SK-N-SH treated with all-trans-retinoic acid at 6 μM for 48 hours (cell line): ENCODE measurements at regions not wholly inside any gene's neighbourhood (a gene's known extent, or its start where the extent isn't known, plus 50 kb on each side); places are given as distances from the start of the nearest gene placed in this dataset.

ENCODE experiments used
- ATAC-seq: fragments of 200-7000 bp; cut with Tn5 transposase; 3 replicates; pipeline ENCODE4 v1.9.1; 2020; ENCODE audit warnings: mild to moderate bottlenecking, moderate library complexity
- ARNTL ChIP-seq: fragments of 450-650 bp; formaldehyde crosslinking; IDR thresholded peaks from 2 replicates; pipeline ENCODE4 v1.5.0; 2020; ENCODE audit warnings: low read depth, mild to moderate bottlenecking, moderate library complexity, borderline replicate concordance
- BACH2 ChIP-seq: fragments of 250-450 bp; sonication (Bioruptor Pico); IDR thresholded peaks from 2 replicates; pipeline ENCODE4 v1.9.0; 2021; ENCODE audit warnings: mild to moderate bottlenecking, borderline replicate concordance
- CSDC2 ChIP-seq: fragments of 250-450 bp; sonication (Bioruptor Pico); IDR thresholded peaks from 2 replicates; pipeline ENCODE4 v1.5.0; 2020; ENCODE audit warnings: mild to moderate bottlenecking, moderate library complexity
- CSRNP3 ChIP-seq: fragments of 250-450 bp; sonication (Bioruptor Pico); IDR thresholded peaks from 2 replicates; pipeline ENCODE4 v1.5.1; 2021; ENCODE audit warnings: mild to moderate bottlenecking, moderate library complexity
- ISL1 ChIP-seq: fragments of 250-450 bp; sonication (Bioruptor Pico); IDR thresholded peaks from 2 replicates; pipeline ENCODE4 v2.1.2; 2022; ENCODE audit warnings: mild to moderate bottlenecking, moderate library complexity
- PATZ1 ChIP-seq: fragments of 250-450 bp; sonication (Bioruptor Pico); IDR thresholded peaks from 2 replicates; pipeline ENCODE4 v1.8.0; 2020; ENCODE audit warnings: mild to moderate bottlenecking, moderate library complexity, borderline replicate concordance
- PPARA ChIP-seq: fragments of 250-450 bp; sonication (Bioruptor Pico); IDR thresholded peaks from 2 replicates; pipeline ENCODE4 v1.5.0; 2020; ENCODE audit warnings: mild to moderate bottlenecking, borderline replicate concordance
- SNAI2 ChIP-seq: fragments of 250-450 bp; sonication (Bioruptor Pico); IDR thresholded peaks from 2 replicates; pipeline ENCODE4 v1.5.0; 2020; ENCODE audit warnings: mild to moderate bottlenecking, moderate library complexity
- TCF4 ChIP-seq: fragments of 250-450 bp; sonication (Bioruptor Pico); IDR thresholded peaks from 2 replicates; pipeline ENCODE4 v1.8.0; 2021; ENCODE audit warnings: mild to moderate bottlenecking, moderate library complexity, borderline replicate concordance
- TOX ChIP-seq: fragments of 250-450 bp; sonication (Bioruptor Pico); IDR thresholded peaks from 2 replicates; pipeline ENCODE4 v1.8.0; 2021; ENCODE audit warnings: mild to moderate bottlenecking, moderate library complexity, borderline replicate concordance
- ZC3H10 ChIP-seq: fragments of 250-450 bp; sonication (Bioruptor Pico); IDR thresholded peaks from 2 replicates; pipeline ENCODE4 v1.5.1; 2021; ENCODE audit warnings: mild to moderate bottlenecking, moderate library complexity
- ZFP30 ChIP-seq: fragments of 450-650 bp; formaldehyde crosslinking; IDR thresholded peaks from 2 replicates; pipeline ENCODE4 v1.5.0; 2022; ENCODE audit warnings: mild to moderate bottlenecking, moderate library complexity
- ZNF565 ChIP-seq: fragments of 450-650 bp; formaldehyde crosslinking; conservative IDR thresholded peaks from 2 replicates; pipeline ENCODE4 v1.5.0; 2020; ENCODE audit warnings: low read depth, mild to moderate bottlenecking, moderate library complexity
- ZNF8 ChIP-seq: fragments of 450-650 bp; formaldehyde crosslinking; IDR thresholded peaks from 2 replicates; pipeline ENCODE4 v1.5.0; 2020; ENCODE audit warnings: mild to moderate bottlenecking, moderate library complexity
- TF ChIP-seq, protein P1 (sequence below): fragments of 250-450 bp; sonication (Bioruptor Pico); IDR thresholded peaks from 2 replicates; pipeline ENCODE4 v1.5.1; 2020; ENCODE audit warnings: low read depth, mild to moderate bottlenecking, moderate library complexity
- TF ChIP-seq, protein P2 (sequence below): fragments of 250-450 bp; sonication (Bioruptor Pico); IDR thresholded peaks from 2 replicates; pipeline ENCODE4 v1.5.0; 2020; ENCODE audit warnings: mild to moderate bottlenecking, moderate library complexity
- TF ChIP-seq, protein P3 (sequence below): fragments of 250-450 bp; sonication (Bioruptor Pico); IDR thresholded peaks from 2 replicates; pipeline ENCODE4 v1.8.0; 2021; ENCODE audit warnings: low read depth, mild to moderate bottlenecking, moderate library complexity, borderline replicate concordance

- TF ChIP-seq ZNF565 (CRISPR knock-in tag) (no peak), ZFP30 (CRISPR knock-in tag) (no peak), SNAI2 (CRISPR knock-in tag) (no peak), CSRNP3 (CRISPR knock-in tag) (no peak), ISL1 (CRISPR knock-in tag) (no peak)
- TF ChIP-seq, protein P1, sequence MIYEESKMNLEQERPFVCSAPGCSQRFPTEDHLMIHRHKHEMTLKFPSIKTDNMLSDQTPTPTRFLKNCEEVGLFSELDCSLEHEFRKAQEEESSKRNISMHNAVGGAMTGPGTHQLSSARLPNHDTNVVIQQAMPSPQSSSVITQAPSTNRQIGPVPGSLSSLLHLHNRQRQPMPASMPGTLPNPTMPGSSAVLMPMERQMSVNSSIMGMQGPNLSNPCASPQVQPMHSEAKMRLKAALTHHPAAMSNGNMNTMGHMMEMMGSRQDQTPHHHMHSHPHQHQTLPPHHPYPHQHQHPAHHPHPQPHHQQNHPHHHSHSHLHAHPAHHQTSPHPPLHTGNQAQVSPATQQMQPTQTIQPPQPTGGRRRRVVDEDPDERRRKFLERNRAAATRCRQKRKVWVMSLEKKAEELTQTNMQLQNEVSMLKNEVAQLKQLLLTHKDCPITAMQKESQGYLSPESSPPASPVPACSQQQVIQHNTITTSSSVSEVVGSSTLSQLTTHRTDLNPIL (CRISPR knock-in tag), result no peak
- TF ChIP-seq, all 23 proteins: peak for 0
- no peak for ATAC-seq
These were observed 180.6 kb upstream of the GLI2 start for GRCh38 chr2:120555092-120555491.

DNA sequence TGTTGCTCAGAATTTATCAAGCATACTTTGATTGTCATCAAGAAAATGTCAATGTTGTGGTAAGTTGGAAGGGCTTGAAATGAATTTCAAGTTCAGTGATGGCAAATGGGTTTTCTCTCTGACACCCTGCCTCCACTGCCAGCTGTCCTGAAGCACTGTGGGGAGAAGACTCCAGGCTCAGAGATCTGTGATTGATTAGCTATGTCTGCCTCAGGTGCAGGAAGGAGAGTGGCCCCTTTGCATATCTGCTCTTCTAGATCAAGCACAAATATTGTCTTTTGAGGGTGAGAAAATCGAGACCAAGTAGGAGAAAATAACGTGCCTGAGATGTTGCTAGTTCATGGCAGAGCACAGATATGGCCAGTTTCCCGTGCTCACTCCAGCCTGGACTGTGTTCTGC lies 178.8 kb upstream of the GLI2 start:
- no peak for ATAC-seq
- no peak for TF ChIP-seq TCF4
- TF ChIP-seq ZNF8 (CRISPR knock-in tag), result no peak
- no peak for TF ChIP-seq ZNF565 (CRISPR knock-in tag)
- no peak for TF ChIP-seq ARNTL (CRISPR knock-in tag)
- TF ChIP-seq SNAI2 (CRISPR knock-in tag), result no peak
- TF ChIP-seq PPARA (CRISPR knock-in tag), result no peak

DNA sequence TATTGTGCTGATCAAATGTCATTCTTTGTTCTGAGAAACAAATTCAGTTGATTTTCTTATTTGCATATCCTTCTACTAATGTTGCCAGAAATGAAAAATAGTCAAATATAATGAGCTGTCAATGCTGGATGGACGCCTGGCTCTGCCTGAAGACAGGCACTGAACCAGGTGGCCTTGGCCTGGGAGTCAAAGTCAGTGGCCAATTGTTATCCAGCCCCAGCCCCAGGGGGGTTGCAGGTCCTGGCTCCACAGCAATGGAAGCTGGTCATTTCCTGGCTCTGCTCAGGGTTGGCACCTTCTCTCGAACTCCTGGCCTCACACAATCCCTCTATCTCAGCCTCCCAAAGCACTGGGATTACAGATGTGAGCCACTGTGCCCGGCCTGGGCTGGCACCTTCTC lies 176.8 kb upstream of the GLI2 start:
- TF ChIP-seq, protein P2, sequence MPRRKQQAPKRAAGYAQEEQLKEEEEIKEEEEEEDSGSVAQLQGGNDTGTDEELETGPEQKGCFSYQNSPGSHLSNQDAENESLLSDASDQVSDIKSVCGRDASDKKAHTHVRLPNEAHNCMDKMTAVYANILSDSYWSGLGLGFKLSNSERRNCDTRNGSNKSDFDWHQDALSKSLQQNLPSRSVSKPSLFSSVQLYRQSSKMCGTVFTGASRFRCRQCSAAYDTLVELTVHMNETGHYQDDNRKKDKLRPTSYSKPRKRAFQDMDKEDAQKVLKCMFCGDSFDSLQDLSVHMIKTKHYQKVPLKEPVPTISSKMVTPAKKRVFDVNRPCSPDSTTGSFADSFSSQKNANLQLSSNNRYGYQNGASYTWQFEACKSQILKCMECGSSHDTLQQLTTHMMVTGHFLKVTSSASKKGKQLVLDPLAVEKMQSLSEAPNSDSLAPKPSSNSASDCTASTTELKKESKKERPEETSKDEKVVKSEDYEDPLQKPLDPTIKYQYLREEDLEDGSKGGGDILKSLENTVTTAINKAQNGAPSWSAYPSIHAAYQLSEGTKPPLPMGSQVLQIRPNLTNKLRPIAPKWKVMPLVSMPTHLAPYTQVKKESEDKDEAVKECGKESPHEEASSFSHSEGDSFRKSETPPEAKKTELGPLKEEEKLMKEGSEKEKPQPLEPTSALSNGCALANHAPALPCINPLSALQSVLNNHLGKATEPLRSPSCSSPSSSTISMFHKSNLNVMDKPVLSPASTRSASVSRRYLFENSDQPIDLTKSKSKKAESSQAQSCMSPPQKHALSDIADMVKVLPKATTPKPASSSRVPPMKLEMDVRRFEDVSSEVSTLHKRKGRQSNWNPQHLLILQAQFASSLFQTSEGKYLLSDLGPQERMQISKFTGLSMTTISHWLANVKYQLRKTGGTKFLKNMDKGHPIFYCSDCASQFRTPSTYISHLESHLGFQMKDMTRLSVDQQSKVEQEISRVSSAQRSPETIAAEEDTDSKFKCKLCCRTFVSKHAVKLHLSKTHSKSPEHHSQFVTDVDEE (CRISPR knock-in tag), result no peak
- TF ChIP-seq, protein P1 (CRISPR knock-in tag), result no peak
- TF ChIP-seq ZNF565 (CRISPR knock-in tag), result no peak
- TF ChIP-seq CSRNP3 (CRISPR knock-in tag), result no peak
- TF ChIP-seq ZC3H10 (CRISPR knock-in tag), result no peak
- TF ChIP-seq, protein P3, sequence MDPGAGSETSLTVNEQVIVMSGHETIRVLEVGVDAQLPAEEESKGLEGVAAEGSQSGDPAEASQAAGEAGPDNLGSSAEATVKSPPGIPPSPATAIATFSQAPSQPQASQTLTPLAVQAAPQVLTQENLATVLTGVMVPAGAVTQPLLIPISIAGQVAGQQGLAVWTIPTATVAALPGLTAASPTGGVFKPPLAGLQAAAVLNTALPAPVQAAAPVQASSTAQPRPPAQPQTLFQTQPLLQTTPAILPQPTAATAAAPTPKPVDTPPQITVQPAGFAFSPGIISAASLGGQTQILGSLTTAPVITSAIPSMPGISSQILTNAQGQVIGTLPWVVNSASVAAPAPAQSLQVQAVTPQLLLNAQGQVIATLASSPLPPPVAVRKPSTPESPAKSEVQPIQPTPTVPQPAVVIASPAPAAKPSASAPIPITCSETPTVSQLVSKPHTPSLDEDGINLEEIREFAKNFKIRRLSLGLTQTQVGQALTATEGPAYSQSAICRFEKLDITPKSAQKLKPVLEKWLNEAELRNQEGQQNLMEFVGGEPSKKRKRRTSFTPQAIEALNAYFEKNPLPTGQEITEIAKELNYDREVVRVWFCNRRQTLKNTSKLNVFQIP (CRISPR knock-in tag), result no peak
- no peak for TF ChIP-seq ISL1 (CRISPR knock-in tag)
- TF ChIP-seq PATZ1 (CRISPR knock-in tag), result no peak
- no peak for TF ChIP-seq CSDC2
- no peak for TF ChIP-seq ZFP30 (CRISPR knock-in tag)
- TF ChIP-seq TOX (CRISPR knock-in tag), result no peak
- no peak for TF ChIP-seq PPARA (CRISPR knock-in tag)
- no peak for TF ChIP-seq BACH2 (CRISPR knock-in tag)
- ATAC-seq, result peak; percentile 9; the same call in 2 of the 3 replicates
